HT-29 (cell line): ENCODE measurements at regions not wholly inside any gene's neighbourhood (a gene's known extent, or its start where the extent isn't known, plus 50 kb on each side); places are given as distances from the start of the nearest gene placed in this dataset.

Experiments used
- DNase-seq: peaks from one replicate; pipeline ENCODE4 v3.0.0-alpha.2; 2015; ENCODE audit warnings: low spot score

DNA sequence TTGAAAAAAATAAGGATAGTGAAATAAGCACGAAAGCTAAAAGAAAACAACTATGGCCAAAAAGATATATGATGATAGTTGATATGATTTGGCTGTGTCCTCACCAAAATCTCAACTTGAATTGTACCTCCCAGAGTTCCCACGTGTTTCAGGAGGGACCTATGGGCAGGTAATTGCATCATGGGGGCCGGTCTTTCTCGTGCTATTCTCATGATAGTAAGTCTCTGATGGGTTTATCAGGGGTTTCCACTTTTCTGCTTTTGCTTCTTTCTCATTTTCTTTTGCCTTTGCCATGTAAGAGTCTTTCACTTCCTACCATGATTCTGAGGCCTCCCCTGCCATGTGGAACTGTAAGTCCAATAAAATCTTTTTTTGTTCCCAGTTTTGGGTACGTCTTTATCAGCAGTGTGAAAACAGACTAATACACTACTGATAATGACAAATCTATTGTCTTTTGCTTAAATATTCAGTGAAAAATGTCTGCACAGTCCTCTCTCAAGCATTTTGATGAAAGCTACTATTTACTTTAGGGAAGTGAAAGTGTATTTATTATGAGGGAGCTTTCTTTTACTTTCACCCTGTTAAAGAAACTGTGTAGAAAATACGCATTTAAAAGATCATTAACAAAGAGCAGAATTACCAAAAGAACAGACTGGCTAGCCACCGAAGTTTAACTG lies 389.1 kb downstream of the HTR1B start:
- no peak for DNase-seq

DNA sequence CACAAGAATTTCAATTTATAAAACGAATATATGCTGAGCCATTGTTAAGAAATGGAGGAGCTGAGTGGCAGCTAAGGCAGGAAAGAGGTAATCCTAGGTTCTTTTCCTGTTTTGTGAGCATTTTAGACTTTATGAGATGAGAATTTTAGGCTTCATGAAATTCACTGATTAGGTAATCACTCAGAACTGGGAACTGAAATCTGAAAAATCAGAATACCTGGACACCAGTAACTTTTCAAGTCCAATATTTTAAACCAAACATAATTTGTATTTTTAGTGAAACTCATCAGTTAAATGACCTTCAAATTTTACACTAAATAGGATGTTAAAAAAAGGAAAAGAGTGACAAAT lies 389.9 kb downstream of the HTR1B start:
- DNase-seq: no peak

DNA sequence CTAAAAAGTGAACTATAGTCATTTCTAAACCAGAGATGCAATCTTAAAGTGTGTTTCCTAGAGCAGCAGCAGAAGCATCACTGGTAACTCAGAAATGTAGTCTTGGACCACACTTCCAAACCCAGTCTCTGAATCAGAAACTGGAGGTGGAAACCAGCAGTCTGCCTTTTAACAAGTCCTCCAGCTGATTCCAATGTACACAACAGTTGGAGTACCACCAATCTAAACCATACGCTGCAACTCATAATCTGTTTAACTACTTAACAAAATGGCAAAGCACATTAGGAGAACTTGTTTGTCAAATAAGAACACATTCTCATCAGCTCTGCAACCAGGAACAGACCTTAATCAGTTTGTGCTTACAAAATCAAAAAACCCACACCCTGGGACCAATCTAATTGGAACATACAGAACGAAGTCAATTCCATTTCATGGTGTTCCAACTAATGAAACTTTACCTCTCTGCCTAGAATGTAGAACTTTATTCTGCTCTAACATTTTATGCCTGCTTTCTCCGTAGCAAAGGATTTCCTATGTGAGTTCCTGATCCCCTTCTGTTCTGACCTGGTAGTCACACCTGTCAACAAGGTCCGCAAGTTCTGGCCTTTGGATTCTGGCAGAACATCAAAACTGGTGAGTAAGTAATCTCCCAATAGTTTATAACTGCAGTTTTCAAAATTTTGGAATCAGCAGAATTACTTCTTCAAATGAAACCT lies 390.4 kb downstream of the HTR1B start:
- no peak for DNase-seq

DNA sequence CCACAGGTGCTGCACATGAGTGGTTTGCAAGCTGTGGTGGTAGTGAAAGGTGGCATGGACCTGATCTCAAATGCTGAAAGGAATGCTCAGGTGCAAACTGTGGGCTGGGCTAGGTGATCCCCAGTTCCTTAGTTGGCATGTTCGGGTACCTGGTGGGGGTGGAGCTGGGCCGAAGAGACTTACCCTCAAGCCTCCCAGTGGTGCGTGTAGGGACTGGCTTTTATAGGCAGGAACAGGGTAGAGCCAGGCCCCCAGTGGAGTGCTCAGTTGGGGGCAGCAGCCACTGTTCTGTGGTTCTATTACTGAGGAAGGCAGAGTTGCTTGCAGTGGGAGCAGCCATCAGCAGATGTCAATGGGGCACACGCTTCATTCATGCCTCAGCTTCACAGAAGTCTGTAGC lies 399.8 kb downstream of the HTR1B start:
- DNase-seq: no peak

DNA sequence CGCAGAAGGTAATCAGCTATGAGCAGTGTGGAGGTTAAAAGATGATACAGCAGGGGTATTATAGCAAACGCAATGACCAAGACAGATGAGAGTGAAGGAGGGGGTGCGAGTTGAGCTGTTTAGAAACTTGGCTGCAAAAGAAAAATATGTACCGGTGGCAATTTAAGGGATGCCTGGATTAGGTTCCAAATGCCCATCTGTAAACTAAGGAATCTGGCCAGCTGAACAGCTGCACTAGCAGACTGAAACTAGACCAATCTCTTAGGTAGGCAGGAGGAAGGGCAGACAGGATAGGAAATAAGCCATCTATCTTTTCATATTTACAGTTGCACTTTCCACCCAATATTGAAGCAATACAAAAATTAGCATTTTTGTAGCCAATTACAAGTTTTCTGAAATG lies 407.6 kb downstream of the HTR1B start:
- DNase-seq: no peak

DNA sequence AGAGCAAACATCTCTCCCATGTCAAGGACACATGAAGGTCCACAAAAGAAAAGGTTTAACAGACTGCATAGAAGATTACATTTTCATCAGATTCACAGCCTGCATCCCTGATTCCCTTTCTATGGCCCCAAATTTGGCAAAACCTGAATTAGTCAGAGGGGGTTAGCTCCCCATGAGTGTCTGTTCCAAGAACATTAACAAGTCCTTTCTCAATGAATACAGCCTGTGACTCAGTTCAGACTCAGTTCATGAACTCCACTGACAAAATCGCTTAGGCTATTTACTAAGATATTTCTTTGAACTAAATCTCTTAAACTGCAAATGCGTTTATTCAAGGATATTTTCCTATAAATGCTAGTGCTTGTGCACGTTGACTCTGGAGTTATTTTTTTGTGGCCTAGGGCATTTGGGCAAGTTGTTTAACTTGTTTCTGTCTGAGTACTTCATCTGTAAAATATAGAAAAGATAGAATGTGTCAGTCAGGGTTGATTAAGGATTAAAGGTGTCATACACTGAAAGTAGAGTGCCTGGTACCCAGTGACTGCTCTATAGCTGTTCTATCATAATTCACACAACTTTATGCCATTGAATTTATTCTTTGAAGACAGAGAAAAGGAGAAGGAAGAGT lies 422.6 kb downstream of the HTR1B start:
- DNase-seq: no peak

DNA sequence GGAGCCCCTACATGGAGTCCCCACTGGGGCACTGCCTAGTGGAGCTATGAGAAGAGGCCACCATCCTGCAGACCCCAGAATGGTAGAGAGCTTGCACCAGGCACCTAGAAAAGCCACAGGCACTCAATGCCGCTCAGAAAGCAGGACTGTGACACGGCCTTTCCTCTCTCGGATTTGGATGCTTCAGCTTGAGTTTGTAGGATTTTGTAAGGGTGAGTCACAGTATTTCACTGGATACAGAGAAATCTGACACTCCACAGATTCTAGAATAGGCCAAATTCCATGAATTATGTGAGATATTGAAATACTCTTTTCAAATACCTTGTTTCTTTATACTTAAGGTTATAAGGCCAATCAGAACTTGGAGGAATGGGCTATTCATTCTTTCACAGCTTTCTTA lies 424.5 kb downstream of the HTR1B start:
- DNase-seq: no peak

DNA sequence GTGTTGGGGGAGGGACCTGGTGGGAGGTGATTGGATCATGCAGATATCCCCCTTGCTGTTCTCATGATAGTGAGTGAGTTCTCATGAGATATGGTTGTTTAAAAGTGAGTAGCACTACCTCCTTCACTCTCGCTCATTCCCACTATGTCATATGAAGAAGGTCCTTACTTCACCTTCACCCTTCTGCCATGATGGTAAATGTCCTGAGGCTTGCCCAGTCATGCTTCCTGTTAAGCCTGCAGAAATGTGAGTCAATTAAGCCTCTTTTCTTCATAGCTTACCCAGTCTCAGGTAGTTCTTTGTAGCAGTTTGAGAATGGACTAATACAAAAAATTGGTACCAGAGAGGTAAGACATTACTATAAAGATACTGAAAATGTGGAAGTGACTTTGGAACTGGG lies 425.9 kb downstream of the HTR1B start:
- no peak for DNase-seq

DNA sequence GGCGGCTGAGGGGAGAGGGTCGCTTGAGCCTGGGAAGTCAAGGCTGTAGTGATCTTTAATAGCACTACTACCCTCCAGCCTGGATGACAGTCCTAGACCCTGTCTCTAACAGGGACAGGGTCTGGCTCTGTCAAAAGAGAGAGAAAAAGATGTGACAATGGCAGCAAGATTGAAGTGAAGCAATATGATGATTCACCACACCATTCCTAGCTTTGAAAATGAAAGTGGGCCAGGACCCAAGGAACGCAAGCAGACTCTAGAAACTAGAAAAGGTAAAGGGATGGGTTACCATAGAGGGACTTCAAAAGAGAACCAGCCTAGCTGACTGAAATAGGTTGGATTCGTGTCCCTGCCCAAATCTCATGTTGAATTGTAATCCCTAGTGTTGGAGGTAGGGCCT lies 426.9 kb downstream of the HTR1B start:
- no peak for DNase-seq

DNA sequence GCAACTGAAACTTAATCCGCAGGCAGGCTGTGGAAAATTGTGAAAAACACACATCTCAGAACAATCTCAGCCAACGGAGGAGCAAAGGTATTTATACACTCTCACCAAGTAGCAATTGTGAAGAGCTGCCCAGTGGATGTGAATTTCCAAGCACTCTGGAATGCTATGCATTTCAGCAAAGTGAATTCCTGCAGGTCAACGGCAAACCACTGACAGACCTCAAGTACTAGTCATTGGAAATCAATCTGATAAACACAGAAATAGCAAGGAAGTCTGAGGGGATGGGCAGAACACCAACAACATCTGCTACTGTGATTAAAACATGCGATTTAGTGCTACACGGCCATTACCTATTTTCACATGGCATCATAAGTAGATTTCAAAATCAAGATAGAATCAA lies 429.1 kb downstream of the HTR1B start:
- no peak for DNase-seq

DNA sequence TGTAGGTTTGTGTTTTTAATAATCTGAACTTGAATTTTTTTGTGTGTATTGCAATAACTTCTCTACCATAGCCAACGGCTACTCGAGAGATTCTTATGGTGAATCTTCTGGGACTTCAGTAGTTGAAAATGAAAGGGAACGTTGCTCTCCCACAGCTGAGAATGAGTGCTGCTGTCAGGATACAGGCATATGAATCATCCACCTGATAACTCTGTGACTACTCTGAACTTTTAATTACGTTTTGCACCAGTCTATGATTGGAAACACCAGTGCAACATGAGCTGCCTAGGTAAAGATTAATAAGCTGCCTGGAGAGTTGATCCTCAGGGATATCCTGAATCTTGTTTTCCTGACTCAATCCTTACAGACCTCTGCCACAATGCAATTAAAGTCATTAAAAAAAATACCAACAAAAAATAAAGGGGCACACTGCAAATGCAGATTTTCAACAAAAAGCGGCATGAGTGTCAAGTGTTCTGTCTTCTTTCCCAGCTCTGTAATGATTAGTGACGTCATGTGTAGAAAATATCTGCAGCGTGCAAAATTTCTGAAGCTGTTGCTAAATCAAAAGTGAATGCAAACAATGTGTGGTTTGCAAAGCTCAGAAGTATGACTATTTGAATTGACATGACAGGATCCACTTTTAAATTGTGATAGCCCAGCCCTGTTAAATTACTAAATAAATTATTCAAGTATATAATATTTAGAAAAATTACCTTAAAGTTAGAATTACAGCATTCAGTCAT lies 432.2 kb downstream of the HTR1B start:
- no peak for DNase-seq

DNA sequence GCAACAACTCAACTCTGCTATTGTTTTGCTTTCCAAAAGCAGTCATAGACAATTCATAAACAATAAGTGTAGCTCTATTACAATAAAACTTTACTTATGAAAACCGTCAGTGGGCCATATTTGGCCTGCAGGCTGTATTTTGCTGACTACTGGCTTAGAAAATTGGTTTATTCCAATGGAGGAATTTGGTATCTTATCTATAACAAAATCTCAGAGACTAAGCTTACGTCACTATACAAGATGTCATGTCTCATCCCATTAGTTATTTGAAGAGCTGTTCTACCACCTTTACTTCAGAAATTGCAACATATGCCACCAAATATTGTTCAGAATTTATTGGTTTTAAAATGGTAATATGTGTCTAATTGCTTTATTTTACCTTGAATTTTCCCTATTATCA lies 436.9 kb downstream of the HTR1B start:
- no peak for DNase-seq

DNA sequence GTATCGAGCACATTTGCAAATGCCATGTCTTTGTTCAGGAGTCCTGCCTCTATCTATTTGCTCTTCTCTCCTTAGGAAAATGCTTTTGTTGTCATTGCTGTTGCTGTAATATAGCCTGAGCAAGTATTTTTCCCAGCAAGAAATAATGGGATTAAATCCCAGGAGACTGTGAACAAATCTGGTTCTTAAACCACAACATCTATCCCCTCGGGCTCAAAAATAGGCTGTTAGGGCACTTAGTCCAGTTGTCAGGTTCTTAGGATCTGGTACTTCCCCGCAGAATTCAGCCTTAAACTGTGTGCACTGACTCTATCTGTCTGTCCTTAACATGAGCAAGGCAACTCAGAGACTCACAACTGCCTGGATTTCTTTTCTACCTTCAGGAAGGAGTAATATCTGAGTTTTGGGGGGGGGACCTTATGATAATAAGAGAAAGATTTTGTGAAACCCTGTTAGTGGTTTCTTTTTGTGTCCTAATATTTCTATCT lies 437.5 kb downstream of the HTR1B start:
- no peak for DNase-seq

DNA sequence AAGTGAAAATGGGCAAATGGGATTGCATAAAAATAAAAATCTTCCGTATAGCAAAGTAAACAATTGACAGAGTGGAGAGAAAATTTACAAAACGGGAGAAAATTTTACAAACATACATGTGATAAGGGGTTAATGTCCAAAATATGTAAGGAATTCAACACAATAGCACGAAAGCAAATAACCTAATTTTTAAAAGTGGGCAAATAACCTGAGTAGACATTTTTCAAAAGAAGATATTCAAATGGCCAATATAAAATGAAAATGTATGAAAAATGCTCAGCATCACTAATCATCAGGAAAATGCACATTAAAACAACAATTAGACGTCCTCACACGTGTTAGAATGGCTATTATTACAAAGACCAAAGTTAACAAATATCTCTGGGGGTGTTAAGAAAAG lies 441.5 kb downstream of the HTR1B start:
- DNase-seq: no peak

DNA sequence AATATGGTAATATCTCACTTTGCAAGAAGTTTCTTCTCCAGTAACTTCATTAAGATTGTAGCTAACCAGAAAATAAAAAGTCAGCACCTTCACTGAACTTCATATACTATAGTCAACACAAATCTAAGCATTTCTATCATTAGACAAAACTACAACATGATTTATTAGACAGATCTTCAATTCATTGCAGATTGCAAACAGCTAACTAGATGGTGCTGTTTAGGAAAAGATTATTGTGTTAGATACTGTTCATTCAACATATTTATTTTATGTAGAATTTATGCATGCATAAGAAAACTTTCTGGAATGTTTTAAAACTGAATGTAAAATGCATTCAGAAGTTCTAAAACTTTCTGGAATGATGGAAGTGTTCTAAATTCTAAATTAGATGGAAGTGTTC lies 442.1 kb downstream of the HTR1B start:
- DNase-seq: no peak

DNA sequence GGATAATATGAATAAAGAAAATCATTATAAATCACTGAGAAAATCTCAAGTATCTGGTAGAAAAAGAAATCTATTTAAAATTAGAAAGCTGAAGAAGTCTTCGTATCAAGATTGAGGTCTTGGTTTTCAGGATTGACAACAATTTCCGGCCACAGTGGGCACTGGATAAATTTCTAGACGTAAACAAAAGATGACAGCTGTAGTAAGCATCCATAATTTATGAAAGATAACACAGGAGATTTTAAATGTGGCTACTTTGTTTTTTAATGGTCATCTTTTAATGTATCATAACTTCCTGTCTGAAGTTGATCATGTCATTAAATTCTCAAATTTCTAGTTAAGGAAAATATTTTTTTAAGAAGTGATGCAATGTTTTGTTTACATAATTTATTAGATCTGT lies 444.2 kb downstream of the HTR1B start:
- no peak for DNase-seq

DNA sequence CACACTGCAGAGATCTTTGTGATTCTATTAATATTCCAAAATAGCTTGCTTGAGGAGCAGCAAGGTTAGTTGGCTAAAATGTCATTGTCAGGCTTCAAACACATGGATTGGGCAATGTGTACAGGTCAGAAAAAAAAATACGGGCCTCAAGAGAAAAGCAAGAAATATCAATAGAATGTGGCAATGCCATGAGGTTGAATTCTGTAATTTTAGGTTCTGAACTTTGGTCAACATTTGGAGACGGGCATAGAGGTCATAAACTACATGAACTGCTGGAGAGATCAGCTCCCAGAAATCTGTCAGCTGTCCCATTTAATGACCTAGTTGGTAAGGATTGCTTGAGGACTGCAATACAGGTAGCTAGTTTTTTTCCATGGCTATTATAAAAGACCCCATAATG lies 445.8 kb downstream of the HTR1B start:
- no peak for DNase-seq

DNA sequence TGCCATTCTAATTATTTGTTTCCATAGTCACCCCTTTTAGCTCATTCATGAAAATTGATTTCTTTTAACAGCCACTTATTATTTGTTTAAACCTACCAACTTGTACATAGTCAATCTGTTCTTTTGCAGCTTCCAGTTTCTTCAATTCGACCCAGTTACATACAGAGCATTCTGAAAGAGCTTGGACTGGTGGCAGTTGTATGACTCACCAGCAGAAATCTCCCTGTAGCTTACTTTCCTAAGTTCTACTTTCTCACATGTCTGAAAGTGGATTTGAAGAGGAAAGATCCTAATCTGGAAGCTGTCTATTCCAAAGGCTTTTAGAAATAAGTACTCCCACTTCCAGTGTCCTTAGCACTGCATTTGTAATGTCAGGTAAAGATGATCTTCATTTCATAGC lies 447.9 kb downstream of the HTR1B start:
- DNase-seq: no peak

DNA sequence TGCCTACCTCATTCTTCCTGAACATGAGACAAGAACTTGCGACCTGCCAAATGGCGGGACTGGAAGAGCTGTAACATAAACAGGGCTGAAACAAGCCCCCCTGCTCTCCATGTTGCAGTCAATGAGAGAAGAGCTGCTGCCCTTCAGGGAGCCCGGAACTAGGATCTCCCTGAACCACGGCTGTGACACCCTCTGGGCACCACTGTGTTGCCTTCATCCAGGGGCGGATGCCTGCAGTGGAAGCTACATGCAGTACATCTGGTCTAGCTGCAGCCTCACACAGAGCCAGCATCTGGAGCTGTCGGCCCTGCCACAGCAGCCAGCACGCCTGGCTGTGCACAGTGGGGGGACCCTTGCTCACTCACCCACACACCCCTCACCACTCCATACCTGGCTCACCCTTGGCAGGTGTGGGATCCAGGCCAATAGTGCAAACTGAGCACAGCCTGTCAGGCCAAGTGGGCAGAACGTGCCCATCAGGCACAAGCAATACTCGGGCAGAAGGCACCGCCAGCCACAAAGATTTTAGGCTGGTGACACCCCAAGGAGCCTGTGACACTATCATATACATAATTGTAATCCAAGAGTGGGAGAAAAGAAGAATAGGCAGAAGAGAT lies 451.3 kb downstream of the HTR1B start:
- DNase-seq: no peak

DNA sequence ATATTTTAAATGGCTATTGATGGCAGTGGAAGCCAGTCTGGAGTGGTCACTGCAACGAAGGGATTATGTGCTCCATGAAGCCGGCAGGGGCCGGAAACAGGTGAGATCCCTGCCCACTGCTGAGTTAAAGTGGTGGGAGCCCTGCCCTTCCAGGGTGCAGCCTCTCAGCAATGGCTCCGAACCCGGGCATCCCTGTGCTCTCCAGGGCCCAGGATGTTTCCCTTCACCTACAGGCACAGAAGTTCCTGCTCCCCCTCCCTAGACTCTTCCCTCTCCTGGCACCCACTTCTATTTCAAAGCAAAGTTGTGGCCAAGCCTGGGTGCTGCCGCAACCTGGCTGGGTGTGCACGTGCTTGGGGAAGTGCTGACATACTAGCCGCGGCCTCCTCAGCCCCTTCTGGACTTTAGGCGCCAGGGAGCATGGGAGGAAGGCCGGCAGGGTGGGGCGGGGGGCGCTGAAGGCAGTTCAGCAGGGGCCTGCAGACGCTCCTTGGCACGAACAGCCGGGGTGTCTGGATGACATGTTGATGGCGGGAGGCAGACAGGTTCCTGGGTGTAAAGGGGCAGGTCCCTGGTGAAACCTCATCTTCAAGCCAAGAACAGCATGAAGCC lies 452.3 kb downstream of the HTR1B start:
- DNase-seq: no peak

DNA sequence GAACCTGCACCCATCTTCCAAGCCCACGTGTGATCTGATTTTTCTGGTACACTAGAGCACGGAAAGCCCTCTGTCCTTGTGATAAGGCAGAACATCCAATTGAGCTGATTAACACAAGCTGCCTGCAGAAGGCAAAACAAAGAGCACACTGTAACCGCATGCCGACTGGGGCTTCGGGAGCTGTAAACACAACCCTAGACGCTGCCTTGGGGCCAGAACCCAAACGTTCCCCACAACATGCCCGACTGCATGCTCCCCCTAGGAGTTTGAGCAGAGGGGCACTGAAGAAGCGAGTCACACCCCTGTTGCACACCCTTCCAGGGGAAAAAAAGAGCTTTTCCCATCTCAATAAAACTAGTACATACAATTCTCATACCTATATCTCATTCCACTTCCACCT lies 470.7 kb downstream of the HTR1B start:
- no peak for DNase-seq

DNA sequence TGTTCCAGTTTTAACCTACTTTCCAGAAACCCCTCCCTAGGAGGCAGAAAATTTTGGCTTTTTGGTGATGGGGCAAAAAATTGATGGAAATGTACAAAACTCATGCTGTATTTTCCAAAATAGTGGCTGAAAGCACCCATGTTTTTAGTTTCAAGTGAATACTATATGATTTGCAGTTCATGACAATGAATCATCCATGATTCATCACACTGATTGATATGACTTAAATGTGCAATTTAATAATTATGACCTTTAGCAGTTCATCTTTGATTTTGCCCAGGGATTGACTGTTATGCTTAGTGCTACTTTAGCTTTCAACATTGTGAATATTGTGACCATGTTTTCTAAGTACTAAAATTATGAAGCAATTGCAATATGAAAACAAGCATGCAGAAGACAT lies 478.7 kb downstream of the HTR1B start:
- no peak for DNase-seq
